ENCODE measurements at regions not wholly inside any gene's neighbourhood (a gene's known extent, or its start where the extent isn't known, plus 50 kb on each side); places are given as distances from the start of the nearest gene placed in this dataset.
"Not testable (repeated sequence)": the region's sequence is repeated elsewhere in the genome, so short reads cannot be mapped to it uniquely, and the experiment has no call there.

GRCh38 chr5:51657340-51658240 lies 274.3 kb downstream of the ISL1 start:
- no peaks in the 10 kb centered on the region for H3K27me3 ChIP-seq (ENCODE audit: control insufficient read depth, insufficient read depth, low read length)
- DNase-seq, result no peak
- H3K36me3 ChIP-seq (replicated peaks; ENCODE audit: control insufficient read depth, insufficient read depth, low read length), result no peaks in the 10 kb centered on the region
- H3K4me3 ChIP-seq (ENCODE audit: insufficient read depth, low read depth, low read length), result no peak overlapping the region

GRCh38 chr5:51661646-51662265 lies 278.5 kb downstream of the ISL1 start:
- Histone ChIP-seq H3K4me3 (ENCODE audit: insufficient read depth, low read depth, low read length) (no peak overlapping the region), H3K36me3 (replicated peaks; ENCODE audit: control insufficient read depth, insufficient read depth, low read length) (no peaks in the 10 kb centered on the region), H3K27me3 (ENCODE audit: control insufficient read depth, insufficient read depth, low read length) (no peaks in the 10 kb centered on the region)
- DNase-seq, result no peak

GRCh38 chr5:51664491-51665250 lies 281.4 kb downstream of the ISL1 start:
- Histone ChIP-seq H3K4me3 (ENCODE audit: insufficient read depth, low read depth, low read length) (no peak overlapping the region), H3K27me3 (ENCODE audit: control insufficient read depth, insufficient read depth, low read length) (no peaks in the 10 kb centered on the region), H3K36me3 (replicated peaks; ENCODE audit: control insufficient read depth, insufficient read depth, low read length) (no peaks in the 10 kb centered on the region)
- DNase-seq, result no peak

GRCh38 chr5:51665251-51665593 lies 282.0 kb downstream of the ISL1 start:
- no peak for DNase-seq
- H3K4me3 ChIP-seq (ENCODE audit: insufficient read depth, low read depth, low read length), result no peak overlapping the region

GRCh38 chr5:51669095-51669494 lies 285.8 kb downstream of the ISL1 start:
- Histone ChIP-seq H3K4me3 (ENCODE audit: insufficient read depth, low read depth, low read length) (no peak overlapping the region), H3K36me3 (replicated peaks; ENCODE audit: control insufficient read depth, insufficient read depth, low read length) (no peaks in the 10 kb centered on the region), H3K27me3 (ENCODE audit: control insufficient read depth, insufficient read depth, low read length) (no peaks in the 10 kb centered on the region)
- DNase-seq, result no peak

More at GRCh38 chr5:51665251-51665593, 282.0 kb downstream of the ISL1 start:
- no peaks in the 10 kb centered on the region for H3K36me3 ChIP-seq (replicated peaks; ENCODE audit: control insufficient read depth, insufficient read depth, low read length)
- H3K27me3 ChIP-seq (ENCODE audit: control insufficient read depth, insufficient read depth, low read length), result no peaks in the 10 kb centered on the region

GRCh38 chr5:51678330-51678729 lies 295.1 kb downstream of the ISL1 start:
- no peak overlapping the region for H3K4me3 ChIP-seq (ENCODE audit: insufficient read depth, low read depth, low read length)
- H3K36me3 ChIP-seq (replicated peaks; ENCODE audit: control insufficient read depth, insufficient read depth, low read length), result no peaks in the 10 kb centered on the region
- no peaks in the 10 kb centered on the region for H3K27me3 ChIP-seq (ENCODE audit: control insufficient read depth, insufficient read depth, low read length)
- DNase-seq, result no peak

GRCh38 chr5:51679286-51679685 lies 296.0 kb downstream of the ISL1 start:
- no peak overlapping the region for H3K4me3 ChIP-seq (ENCODE audit: insufficient read depth, low read depth, low read length)
- no peaks in the 10 kb centered on the region for H3K27me3 ChIP-seq (ENCODE audit: control insufficient read depth, insufficient read depth, low read length)
- H3K36me3 ChIP-seq (replicated peaks; ENCODE audit: control insufficient read depth, insufficient read depth, low read length), result no peaks in the 10 kb centered on the region
- DNase-seq, result no peak

- Histone ChIP-seq H3K4me3 (ENCODE audit: insufficient read depth, low read depth, low read length) (no peak overlapping the region), H3K36me3 (replicated peaks; ENCODE audit: control insufficient read depth, insufficient read depth, low read length) (no peaks in the 10 kb centered on the region), H3K27me3 (ENCODE audit: control insufficient read depth, insufficient read depth, low read length) (no peaks in the 10 kb centered on the region)
- no peak for DNase-seq
Observed at GRCh38 chr5:51684794-51685355, 301.6 kb downstream of the ISL1 start.

- no peak overlapping the region for H3K4me3 ChIP-seq (ENCODE audit: insufficient read depth, low read depth, low read length)
- H3K27me3 ChIP-seq (ENCODE audit: control insufficient read depth, insufficient read depth, low read length), result no peaks in the 10 kb centered on the region
- no peak for DNase-seq
- H3K36me3 ChIP-seq (replicated peaks; ENCODE audit: control insufficient read depth, insufficient read depth, low read length), result no peaks in the 10 kb centered on the region
Observed at GRCh38 chr5:51685419-51685818, 302.2 kb downstream of the ISL1 start.

GRCh38 chr5:51686622-51687021 lies 303.4 kb downstream of the ISL1 start:
- Histone ChIP-seq H3K36me3 (replicated peaks; ENCODE audit: control insufficient read depth, insufficient read depth, low read length) (no peaks in the 10 kb centered on the region), H3K4me3 (ENCODE audit: insufficient read depth, low read depth, low read length) (no peak overlapping the region), H3K27me3 (ENCODE audit: control insufficient read depth, insufficient read depth, low read length) (no peaks in the 10 kb centered on the region)
- DNase-seq, result no peak

- Histone ChIP-seq H3K36me3 (replicated peaks; ENCODE audit: control insufficient read depth, insufficient read depth, low read length) (no peaks in the 10 kb centered on the region), H3K27me3 (ENCODE audit: control insufficient read depth, insufficient read depth, low read length) (no peaks in the 10 kb centered on the region), H3K4me3 (ENCODE audit: insufficient read depth, low read depth, low read length) (no peak overlapping the region)
- DNase-seq, result no peak
Observed at GRCh38 chr5:51691538-51692079, 308.4 kb downstream of the ISL1 start.

- DNase-seq, result no peak
- H3K36me3 ChIP-seq (replicated peaks; ENCODE audit: control insufficient read depth, insufficient read depth, low read length), result no peaks in the 10 kb centered on the region
Observed at GRCh38 chr5:51694826-51695225, 311.6 kb downstream of the ISL1 start.

GRCh38 chr5:51696122-51696521 lies 312.9 kb downstream of the ISL1 start:
- no peaks in the 10 kb centered on the region for H3K27me3 ChIP-seq (ENCODE audit: control insufficient read depth, insufficient read depth, low read length)
- no peaks in the 10 kb centered on the region for H3K36me3 ChIP-seq (replicated peaks; ENCODE audit: control insufficient read depth, insufficient read depth, low read length)
- H3K4me3 ChIP-seq (ENCODE audit: insufficient read depth, low read depth, low read length), result no peak overlapping the region
- no peak for DNase-seq

More at GRCh38 chr5:51694826-51695225, 311.6 kb downstream of the ISL1 start:
- H3K4me3 ChIP-seq (ENCODE audit: insufficient read depth, low read depth, low read length), result no peak overlapping the region
- H3K27me3 ChIP-seq (ENCODE audit: control insufficient read depth, insufficient read depth, low read length), result no peaks in the 10 kb centered on the region

- H3K4me3 ChIP-seq (ENCODE audit: insufficient read depth, low read depth, low read length); H3K36me3 ChIP-seq (replicated peaks; ENCODE audit: control insufficient read depth, insufficient read depth, low read length); DNase-seq; H3K27me3 ChIP-seq (ENCODE audit: control insufficient read depth, insufficient read depth, low read length): not testable (repeated sequence)
Observed at GRCh38 chr5:51702046-51702445, 318.8 kb downstream of the ISL1 start.
